Stimulated activated CD4-positive, alpha-beta T cell treated with anti-CD3 and anti-CD28 coated beads, TNF-alpha, amount 100 ng/mL, for 4 hours (primary cell): ENCODE measurements at regions not wholly inside any gene's neighbourhood (a gene's known extent, or its start where the extent isn't known, plus 50 kb on each side); places are given as distances from the start of the nearest gene placed in this dataset.
"Not testable (repeated sequence)": the region's sequence is repeated elsewhere in the genome, so short reads cannot be mapped to it uniquely, and the experiment has no call there.

Experiments used
- DNase-seq, 3 experiments: peaks; one replicate each; pipeline ENCODE4 v3.0.0-alpha.2; 2020; ENCODE audit warnings: low read depth in 3 of 3

DNA sequence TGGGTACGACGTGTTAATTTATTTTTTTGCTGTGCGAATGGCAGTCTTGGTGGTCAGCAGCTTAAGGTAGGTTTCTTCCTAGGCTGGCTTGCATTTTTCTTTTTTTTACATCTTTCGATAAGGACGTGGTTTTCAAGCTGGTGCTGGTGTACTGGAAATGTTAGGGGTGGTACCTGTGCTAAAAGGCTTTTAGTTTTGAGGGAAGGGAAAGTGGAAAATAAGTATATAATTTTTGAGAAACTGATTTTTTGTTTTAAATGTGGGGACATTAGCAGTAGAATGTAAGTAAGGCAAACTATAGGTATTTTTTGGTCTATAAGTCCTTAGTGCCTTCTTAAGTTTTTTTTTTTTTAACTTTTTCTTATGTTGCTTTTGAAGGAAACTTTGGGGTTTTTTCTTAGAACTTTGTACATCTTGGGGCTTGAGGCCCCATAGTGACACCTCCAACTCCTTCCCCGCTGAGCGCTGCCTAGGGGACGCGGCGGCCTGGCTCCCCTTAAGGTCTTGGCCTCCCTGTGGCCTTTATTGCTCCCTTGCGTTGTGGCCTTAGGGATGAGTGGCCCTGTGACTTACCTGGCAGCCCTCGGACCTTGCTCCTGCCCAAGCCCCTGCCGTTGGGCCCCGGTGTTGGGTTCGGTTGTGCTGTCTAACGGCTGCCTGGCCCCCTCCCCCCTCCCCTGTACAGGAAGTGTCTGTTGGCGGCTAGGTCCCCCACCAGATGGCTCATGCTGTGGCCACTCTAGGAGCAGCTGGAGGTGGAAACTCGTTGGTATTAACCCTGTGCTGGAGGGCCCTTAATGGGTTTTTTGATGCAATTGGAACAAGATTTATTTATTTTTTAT is 88.0 kb upstream of the RPRML start:
- peak; percentile 51 to 56 (median 54) for DNase-seq

DNA sequence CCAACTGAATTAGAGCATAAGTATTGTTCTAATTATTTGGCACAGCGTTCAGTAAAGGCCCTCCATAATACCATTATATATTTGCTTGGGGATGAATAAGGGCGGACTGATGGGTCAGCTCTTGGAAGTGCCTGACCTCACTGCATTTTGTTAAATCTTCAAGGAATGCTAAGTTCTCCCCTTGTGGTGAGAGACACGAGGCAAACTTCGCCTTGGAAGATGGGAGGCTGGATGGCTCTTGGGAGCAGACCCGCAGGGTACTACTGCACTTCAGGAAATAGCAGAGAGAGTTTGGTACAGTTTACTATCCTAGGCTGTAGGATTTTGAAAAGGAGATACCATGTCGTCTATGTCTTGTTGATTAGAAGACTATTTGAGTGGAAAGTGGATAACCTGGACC is 87.0 kb upstream of the RPRML start:
- no peak for DNase-seq

DNA sequence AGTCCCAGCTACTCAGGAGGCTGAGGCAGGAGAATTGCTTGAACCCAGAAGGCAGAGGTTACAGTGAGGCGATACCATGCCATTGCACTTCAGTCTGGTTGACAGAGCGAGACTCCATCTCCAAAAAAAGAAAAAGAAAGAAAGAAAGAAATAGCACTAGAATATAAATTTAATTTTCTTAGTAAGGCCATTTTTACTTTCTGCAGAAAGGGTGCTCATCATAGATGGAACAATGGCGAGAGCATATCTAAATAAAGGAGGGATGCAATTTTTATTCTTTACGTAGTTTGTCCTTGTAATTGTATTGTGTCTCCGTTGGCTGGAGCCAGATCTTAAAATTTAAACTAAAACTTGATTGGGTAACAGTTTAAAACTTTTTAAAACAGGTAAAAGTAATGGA is 85.6 kb upstream of the RPRML start:
- no peak for DNase-seq

DNA sequence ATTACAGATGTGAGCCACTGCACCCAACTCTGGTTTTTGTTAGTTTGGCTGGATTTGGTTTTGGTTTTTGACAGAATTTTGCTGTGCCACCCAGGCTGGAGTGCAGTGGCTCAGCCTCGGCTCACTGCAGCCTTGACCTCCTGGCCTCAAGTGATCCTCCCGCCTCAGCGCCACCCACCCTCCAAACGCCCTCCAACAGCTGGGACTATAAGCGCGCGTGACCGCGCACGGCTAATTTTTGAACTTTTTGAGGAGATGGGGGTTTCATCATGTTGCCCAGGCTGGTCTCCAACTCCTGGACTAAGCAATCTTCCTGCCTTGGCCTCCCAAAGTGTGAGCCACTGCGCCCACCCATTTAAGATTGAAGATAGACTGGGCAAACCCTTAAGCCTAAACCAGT is 84.4 kb upstream of the RPRML start:
- DNase-seq: no peak

DNA sequence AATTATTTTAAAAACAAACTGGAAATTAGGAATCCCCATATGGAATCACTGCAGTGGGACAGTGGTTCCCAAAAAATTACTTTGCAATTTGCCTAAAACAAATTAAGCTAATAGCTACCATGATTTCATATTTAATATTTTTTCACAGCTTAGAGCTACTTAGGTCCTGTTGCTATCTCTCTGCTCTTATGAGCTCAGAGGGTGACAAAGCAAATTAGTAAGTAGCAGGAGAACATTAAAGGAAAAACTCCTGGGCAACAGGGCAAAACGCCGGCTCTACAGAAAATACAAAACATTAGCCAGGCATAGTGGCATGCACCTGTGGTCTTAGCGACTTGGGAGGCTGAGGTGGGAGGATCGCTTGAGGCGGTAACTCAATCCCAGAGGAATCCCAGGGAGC is 83.8 kb upstream of the RPRML start:
- DNase-seq: not testable (repeated sequence)

DNA sequence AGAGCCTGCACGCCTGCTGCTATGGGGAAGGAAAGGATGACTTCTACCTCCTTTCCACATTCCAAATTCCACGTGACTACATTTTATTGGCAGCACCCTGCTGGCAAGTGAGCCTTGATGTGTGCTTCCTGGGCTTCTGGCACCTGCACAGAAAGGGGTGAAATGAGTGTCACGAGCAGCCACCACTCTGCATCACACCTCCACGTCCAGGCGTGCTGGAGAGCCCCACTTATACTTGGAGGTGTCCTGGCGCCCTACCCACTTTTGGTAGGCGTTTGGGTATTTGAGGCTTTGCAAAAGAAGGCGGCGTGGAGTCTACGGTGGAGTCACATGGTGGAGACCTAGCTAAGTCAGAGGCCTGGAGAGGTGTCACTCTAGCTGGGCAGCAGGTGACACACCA is 81.0 kb upstream of the RPRML start:
- not testable (repeated sequence) for DNase-seq

DNA sequence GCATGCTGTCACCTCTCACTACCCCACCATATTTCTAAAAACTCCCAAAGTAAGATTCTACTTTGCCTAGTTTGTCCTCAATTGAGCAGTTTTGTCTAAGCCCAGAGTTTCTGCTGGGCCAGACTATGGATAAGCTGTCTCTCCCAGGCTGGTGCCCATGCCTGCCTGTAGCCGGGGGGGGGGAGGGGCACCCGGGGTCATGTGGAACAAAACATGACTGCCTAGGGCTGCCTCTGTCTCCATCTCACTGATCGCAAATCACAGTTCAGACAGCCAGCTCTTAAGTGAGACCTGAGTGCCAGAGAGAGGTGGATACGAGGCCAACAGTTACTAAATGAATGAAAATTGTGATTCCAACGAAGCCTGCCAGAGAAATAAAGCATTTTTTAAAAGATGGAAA is 78.8 kb upstream of the RPRML start:
- DNase-seq: no peak

DNA sequence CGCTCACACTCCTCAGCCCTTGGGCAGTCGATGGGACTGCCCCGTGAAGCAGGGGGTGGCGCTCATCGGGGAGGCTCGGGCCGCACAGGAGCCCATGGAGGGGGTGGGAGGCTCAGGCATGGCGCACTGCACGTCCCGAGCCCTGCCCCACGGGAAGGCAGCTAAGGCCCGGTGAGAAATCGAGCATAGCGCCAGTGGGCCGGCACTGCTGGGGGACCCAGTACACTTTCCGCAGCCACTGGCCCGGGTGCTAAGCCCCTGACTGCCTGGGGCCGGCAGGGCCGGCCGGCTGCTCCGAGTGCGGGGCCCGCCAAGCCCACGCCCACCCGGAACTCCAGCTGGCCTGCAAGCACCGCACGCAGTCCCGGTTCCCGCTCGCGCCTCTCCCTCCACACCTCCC is 78.2 kb upstream of the RPRML start:
- not testable (repeated sequence) for DNase-seq

DNA sequence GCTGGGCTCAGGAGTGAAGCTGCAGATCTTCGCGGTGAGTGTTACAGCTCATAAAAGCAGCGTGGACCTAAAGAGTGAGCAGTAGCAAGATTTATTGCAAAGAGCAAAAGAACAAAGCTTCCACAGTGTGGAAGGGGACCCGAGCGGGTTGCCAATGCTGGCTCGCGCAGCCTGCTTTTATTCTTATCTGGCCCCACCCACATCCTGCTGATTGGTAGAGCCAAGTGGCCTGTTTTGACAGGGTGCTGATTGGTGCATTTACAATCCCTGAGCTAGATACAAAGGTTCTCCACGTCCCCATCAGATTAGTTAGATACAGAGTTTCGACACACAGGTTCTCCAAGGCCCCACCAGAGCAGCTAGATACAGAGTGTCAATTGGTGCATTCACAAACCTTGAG is 77.6 kb upstream of the RPRML start:
- DNase-seq: not testable (repeated sequence)
